PC-3 (cell line): ENCODE measurements at regions not wholly inside any gene's neighbourhood (a gene's known extent, or its start where the extent isn't known, plus 50 kb on each side); places are given as distances from the start of the nearest gene placed in this dataset.

Source experiments
- ATAC-seq: fragments of 200-7000 bp; cut with Tn5 transposase; 2 replicates; pipeline ENCODE4 v1.9.1; 2020; ENCODE audit warnings: mild to moderate bottlenecking, moderate library complexity
- BruUV-seq: library from RNA; stranded (reverse); fragments of 400-500 nt; replicated peaks from 2 replicates; lab custom pipeline; 2021; lab: Mats Ljungman, UMichigan
- CTCF ChIA-PET: fragments of 300-600 bp; sonication (Branson Sonifier 250); formaldehyde crosslinking; loops from one replicate; lab custom pipeline; 2022; ENCODE audit warnings: antibody characterized with exemption; lab: Charles Lee
- POLR2A ChIA-PET: fragments of 300-600 bp; sonication (Branson Sonifier 250); formaldehyde crosslinking; loops from one replicate; lab custom pipeline; 2022; ENCODE audit warnings: antibody characterized with exemption; ENCODE audit not compliant: unreplicated experiment; lab: Charles Lee
- DNase-seq: peaks from one replicate; pipeline ENCODE4 v3.0.0-alpha.2; 2015
- H2AFZ ChIP-seq: fragments of 300-600 bp; sonication (generic); 2 replicates; pipeline ENCODE4 v1.6.0; 2016; ENCODE audit warnings: antibody characterized with exemption, low read length
- H3F3A ChIP-seq: fragments of 300-600 bp; sonication (generic); one replicate; pipeline ENCODE4 v1.6.0; 2017; ENCODE audit warnings: antibody characterized with exemption, low read length, control low read depth, mild to moderate bottlenecking; ENCODE audit not compliant: unreplicated experiment
- H3K27ac ChIP-seq: fragments of 300-600 bp; sonication (generic); 2 replicates; pipeline ENCODE4 v1.5.1; 2016; ENCODE audit warnings: mild to moderate bottlenecking, low read length
- H3K27me3 ChIP-seq: fragments of 300-600 bp; sonication (generic); 2 replicates; pipeline ENCODE4 v1.6.1; 2016; ENCODE audit warnings: low read length, mixed read lengths
- H3K36me3 ChIP-seq: fragments of 300-600 bp; sonication (generic); 2 replicates; pipeline ENCODE4 v1.6.1; 2016; ENCODE audit warnings: low read depth, mixed run types, low read length, mixed read lengths
- H3K4me1 ChIP-seq: fragments of 300-600 bp; sonication (generic); 2 replicates; pipeline ENCODE4 v1.5.1; 2016; ENCODE audit warnings: low read length; ENCODE audit not compliant: insufficient read depth
- H3K4me2 ChIP-seq: fragments of 300-600 bp; sonication (generic); 2 replicates; pipeline ENCODE4 v1.6.0; 2016; ENCODE audit warnings: low read length
- H3K4me3 ChIP-seq: fragments of 300-600 bp; sonication (generic); 2 replicates; pipeline ENCODE4 v1.5.1; 2016; ENCODE audit warnings: mild to moderate bottlenecking, low read length, mixed read lengths
- H3K79me2 ChIP-seq: fragments of 300-600 bp; sonication (generic); 2 replicates; pipeline ENCODE4 v1.6.1; 2017; ENCODE audit warnings: low read length, mixed read lengths
- H3K9ac ChIP-seq: fragments of 300-600 bp; sonication (generic); 2 replicates; pipeline ENCODE4 v1.6.0; 2016; ENCODE audit warnings: mild to moderate bottlenecking, low read length
- H3K9me2 ChIP-seq: fragments of 300-600 bp; sonication (generic); replicated peaks from 2 replicates; pipeline ENCODE4 v1.6.1; 2016; ENCODE audit warnings: mixed run types, low read length, mixed read lengths
- H3K9me3 ChIP-seq: fragments of 300-600 bp; sonication (generic); 2 replicates; pipeline ENCODE4 v1.6.1; 2016; ENCODE audit warnings: low read length, mixed read lengths
- H4K20me1 ChIP-seq: fragments of 300-600 bp; sonication (generic); 2 replicates; pipeline ENCODE4 v1.6.1; 2016; ENCODE audit warnings: low read length, mixed read lengths
- EZH2 ChIP-seq: fragments of 300-600 bp; sonication (generic); IDR thresholded peaks from one replicate; pipeline ENCODE4 v1.6.1; 2017; ENCODE audit warnings: antibody characterized with exemption, mild to moderate bottlenecking, low read length; ENCODE audit not compliant: unreplicated experiment
- EZH2phosphoT487 ChIP-seq: fragments of 300-600 bp; sonication (generic); IDR thresholded peaks from 2 replicates; pipeline ENCODE4 v1.6.1; 2018; ENCODE audit warnings: mild to moderate bottlenecking, antibody characterized with exemption, low read length, borderline replicate concordance
- intact Hi-C: fragments of 100-400 bp; cut with micrococcal nuclease; formaldehyde crosslinking; loops from 2 replicates; pipeline ENCODE4 v1.9.0; 2023
- TF ChIP-seq, protein P1 (sequence below): fragments of 300-600 bp; sonication (generic); conservative IDR thresholded peaks from 2 replicates; pipeline ENCODE4 v1.5.1; 2017; ENCODE audit warnings: antibody characterized with exemption, low read depth, mild to moderate bottlenecking, low read length

DNA sequence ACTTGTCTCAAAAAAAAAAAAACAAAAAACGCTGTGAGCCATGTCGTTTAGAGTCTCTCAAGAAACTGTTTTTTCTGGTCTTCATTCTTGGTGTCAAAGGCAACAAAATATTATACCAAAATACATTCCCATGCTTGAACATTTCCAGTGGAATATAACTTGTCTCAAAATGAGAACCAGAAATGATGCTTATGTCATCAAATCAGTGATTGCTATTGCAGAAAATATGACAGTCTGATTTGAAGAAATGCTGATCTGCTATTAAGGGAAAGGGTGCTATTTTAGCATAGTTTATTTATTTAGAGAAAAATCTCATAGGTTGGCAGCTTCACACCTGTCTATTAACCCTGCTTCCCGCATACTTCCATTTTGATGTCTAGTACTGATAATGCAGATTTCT is 82.4 kb upstream of the ACSL3 start:
- Histone ChIP-seq H3K27me3 (no peaks in the 10 kb centered on the region), H4K20me1 (no peaks in the 10 kb centered on the region), H3K27ac (no peak overlapping the region), H3K9me3 (no peaks in the 10 kb centered on the region), H3F3A (no peaks in the 10 kb centered on the region), H3K4me1 (peaks cover 5% of the 10 kb centered on the region; the same call in 1 of the 2 replicates), H3K9me2 (no peaks in the 10 kb centered on the region), H3K4me3 (no peak overlapping the region), H3K9ac (no peak overlapping the region), H3K36me3 (no peaks in the 10 kb centered on the region), H2AFZ (no peak overlapping the region), H3K4me2 (no peak overlapping the region), H3K79me2 (no peaks in the 10 kb centered on the region)
- BruUV-seq, result no TSS peak
- TF ChIP-seq, protein P1, sequence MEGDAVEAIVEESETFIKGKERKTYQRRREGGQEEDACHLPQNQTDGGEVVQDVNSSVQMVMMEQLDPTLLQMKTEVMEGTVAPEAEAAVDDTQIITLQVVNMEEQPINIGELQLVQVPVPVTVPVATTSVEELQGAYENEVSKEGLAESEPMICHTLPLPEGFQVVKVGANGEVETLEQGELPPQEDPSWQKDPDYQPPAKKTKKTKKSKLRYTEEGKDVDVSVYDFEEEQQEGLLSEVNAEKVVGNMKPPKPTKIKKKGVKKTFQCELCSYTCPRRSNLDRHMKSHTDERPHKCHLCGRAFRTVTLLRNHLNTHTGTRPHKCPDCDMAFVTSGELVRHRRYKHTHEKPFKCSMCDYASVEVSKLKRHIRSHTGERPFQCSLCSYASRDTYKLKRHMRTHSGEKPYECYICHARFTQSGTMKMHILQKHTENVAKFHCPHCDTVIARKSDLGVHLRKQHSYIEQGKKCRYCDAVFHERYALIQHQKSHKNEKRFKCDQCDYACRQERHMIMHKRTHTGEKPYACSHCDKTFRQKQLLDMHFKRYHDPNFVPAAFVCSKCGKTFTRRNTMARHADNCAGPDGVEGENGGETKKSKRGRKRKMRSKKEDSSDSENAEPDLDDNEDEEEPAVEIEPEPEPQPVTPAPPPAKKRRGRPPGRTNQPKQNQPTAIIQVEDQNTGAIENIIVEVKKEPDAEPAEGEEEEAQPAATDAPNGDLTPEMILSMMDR, result no peak
- no peak for TF ChIP-seq EZH2
- TF ChIP-seq EZH2phosphoT487, result no peak
- ChIA-PET POLR2A (no interaction called here), CTCF (no interaction called here)
- ATAC-seq, result no peak
- intact Hi-C loops, result no loop called here
- DNase-seq, result no peak

DNA sequence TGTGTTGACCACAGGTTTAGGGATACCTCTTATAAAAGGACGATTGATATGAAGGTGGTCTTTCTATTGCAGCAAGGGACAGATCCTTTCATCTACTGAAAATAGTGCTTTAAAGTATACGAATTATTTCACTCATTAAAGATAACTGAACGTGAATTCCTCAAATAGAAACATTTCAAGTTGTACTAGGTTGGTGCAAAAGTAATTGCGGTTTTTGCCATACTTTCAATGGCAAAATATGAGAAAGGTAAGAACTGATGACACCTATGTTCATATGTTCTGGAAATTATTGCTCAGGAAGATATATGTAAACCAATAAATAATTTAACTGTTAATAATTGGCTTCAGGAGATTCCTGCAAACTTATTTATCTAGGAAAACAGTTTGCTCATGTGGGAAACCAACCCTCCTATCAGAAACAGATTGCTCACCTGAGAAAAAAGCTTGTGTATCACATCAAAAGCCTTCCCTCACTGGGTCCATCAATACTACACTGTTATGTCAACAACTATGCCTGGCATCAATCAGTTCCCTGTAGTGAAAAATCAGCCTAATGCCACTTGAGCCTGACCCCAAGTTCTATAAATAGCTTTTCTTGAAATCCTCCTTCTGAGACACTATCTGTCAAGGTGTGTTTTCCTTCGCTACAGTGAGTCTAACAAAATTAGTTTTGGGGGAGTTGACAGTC is 81.5 kb upstream of the ACSL3 start:
- POLR2A ChIA-PET, result no interaction called here
- H3K4me2 ChIP-seq, result no peak overlapping the region

DNA sequence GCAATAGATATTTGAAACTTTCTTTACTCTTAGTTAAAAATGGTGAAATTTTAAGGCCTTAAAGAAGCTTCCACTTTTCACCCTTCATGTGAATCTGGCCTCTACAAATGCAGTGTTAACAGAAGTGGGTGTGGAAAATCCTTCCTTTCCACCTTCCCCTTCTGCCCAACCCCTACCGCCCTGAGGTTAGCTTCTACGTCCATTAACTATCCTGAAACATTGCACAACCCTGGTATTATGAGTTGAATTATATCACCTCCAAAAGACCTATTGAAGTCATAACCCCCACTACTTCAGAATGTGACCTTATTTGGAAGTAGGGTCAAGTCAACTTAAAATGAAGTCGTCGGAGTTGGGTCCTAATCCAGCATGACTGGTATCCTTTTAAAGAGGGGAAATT is 80.8 kb upstream of the ACSL3 start:
- no peaks in the 10 kb centered on the region for H3F3A ChIP-seq
- H3K36me3 ChIP-seq, result no peaks in the 10 kb centered on the region
- CTCF ChIA-PET, result no interaction called here

More for the DNA sequence above, 81.5 kb upstream of the ACSL3 start:
- Histone ChIP-seq H3K9me2 (no peaks in the 10 kb centered on the region), H3K4me1 (peaks cover 5% of the 10 kb centered on the region; the same call in 1 of the 2 replicates), H3K27me3 (no peaks in the 10 kb centered on the region), H3K9ac (no peak overlapping the region), H3K9me3 (no peaks in the 10 kb centered on the region), H3K4me3 (no peak overlapping the region), H3K79me2 (no peaks in the 10 kb centered on the region), H2AFZ (no peak overlapping the region), H3K36me3 (no peaks in the 10 kb centered on the region), H3K27ac (no peak overlapping the region), H3F3A (no peaks in the 10 kb centered on the region), H4K20me1 (no peaks in the 10 kb centered on the region)
- TF ChIP-seq, protein P1, result no peak
- no peak for TF ChIP-seq EZH2
- no peak for TF ChIP-seq EZH2phosphoT487
- BruUV-seq, result no TSS peak
- CTCF ChIA-PET, result no interaction called here
- ATAC-seq (no peak), DNase-seq (no peak)
- intact Hi-C loops, result no loop called here

More for the DNA sequence above, 80.8 kb upstream of the ACSL3 start:
- BruUV-seq, result no TSS peak
- no peak overlapping the region for H3K4me2 ChIP-seq
- H3K4me3 ChIP-seq, result no peak overlapping the region
- no peaks in the 10 kb centered on the region for H3K9me3 ChIP-seq
- POLR2A ChIA-PET, result no interaction called here
- H3K9ac ChIP-seq, result no peak overlapping the region
- peaks cover 4% of the 10 kb centered on the region; the same call in 1 of the 2 replicates for H3K4me1 ChIP-seq
- ATAC-seq (no peak), DNase-seq (no peak)
- no peak overlapping the region for H2AFZ ChIP-seq
- H3K79me2 ChIP-seq, result no peaks in the 10 kb centered on the region
- H3K9me2 ChIP-seq, result no peaks in the 10 kb centered on the region
- no peak overlapping the region for H3K27ac ChIP-seq
- no peaks in the 10 kb centered on the region for H4K20me1 ChIP-seq
- intact Hi-C loops, result no loop called here
- H3K27me3 ChIP-seq, result no peaks in the 10 kb centered on the region
- TF ChIP-seq, protein P1, result no peak
- TF ChIP-seq EZH2phosphoT487 (no peak), EZH2 (no peak)
